SHP77 (cell line): ENCODE measurements at regions not wholly inside any gene's neighbourhood (a gene's known extent, or its start where the extent isn't known, plus 50 kb on each side); places are given as distances from the start of the nearest gene placed in this dataset.
"Not testable (repeated sequence)": the region's sequence is repeated elsewhere in the genome, so short reads cannot be mapped to it uniquely, and the experiment has no call there.

ENCODE experiments used
- DNase-seq, 2 experiments: peaks; one replicate each; lab custom pipeline; 2025; lab: John Stamatoyannopoulos, UW

DNA sequence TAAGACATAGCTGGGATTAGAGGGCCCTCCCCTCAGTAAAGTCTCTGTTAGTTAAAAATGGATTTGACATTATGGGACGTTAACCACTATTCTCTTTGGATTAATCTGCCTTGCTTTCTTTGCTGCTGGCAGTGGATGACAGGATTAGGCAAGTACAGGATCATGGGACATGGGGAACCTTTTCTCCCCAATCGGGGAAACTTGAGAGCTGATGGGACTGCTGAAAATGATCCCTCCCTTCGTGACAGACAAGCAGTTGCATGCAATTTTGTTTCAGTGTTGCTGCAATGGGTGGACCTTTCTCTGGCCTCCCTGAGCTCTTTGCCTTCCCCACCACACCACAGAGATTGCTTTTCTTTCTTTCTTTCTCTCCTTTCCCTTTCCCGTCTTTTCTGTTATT, 120.2 kb upstream of the BANK1 start:
- no peak for DNase-seq

DNA sequence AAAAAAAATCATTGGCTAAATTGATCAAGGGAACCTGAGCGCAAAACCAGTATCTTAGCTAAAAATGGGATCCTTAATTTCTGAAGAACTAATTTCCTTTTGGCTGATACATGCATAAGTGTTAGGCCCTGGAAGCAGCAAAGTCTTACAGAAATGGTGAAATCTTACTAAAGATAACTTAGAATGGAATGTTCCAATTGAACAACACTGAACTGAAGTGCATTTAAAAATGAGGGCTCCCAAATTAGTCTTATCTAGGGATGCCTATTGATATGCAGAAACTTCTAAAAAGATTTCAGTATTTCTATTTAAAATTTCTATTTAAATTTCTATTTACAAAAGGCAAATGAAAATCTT, 120.7 kb upstream of the BANK1 start:
- DNase-seq, result no peak

DNA sequence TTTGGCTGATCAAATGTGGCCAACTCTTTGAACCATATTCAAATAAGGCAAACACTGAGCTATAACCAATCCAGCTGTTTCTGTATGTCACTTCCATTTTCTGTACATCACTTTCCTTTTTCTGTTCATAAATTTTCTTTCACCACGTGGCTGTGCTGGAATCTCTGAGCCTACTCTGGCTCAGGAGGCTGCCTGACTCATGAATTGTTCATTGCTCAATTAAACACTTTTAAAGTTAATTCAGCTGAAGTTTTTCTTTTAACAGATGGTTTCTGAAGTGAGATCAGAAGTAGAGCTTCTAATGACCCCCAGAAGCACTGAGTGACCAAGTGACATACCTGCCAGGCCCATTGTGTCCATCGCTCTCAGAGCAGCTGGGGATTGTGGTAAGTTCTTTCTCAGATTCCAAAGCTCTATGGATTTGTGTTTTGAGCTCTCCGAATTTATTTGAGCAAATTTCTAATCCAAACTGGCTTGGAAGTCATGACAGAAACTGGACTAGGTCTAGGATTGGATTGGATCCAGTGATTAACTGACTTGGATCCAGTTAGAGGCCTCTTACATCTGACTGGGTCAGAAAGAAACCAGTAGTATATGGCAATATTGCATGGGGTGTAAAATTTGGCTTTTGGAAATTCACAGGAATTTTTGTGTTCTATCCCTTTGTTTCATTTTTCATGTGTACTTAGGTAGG, 121.2 kb upstream of the BANK1 start:
- no peak for DNase-seq

DNA sequence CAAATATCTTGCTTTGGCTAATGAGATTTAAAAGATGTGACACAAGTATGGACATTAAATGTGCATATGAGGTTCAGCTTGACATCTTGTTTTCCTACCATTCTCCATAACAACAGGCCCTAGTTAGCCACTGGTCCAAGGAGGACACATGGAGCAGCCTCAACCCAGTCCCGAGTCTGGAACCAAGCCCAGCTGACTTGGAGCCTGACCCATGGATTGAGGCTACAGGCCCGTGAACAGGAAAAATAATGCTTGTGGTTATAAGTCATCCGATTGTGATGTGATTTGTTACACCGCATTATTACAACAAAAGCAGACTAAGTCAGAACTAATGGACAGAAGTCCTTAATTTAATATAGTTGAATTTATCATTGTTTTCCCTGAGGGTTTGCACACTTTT, 123.2 kb upstream of the BANK1 start:
- no peak for DNase-seq

DNA sequence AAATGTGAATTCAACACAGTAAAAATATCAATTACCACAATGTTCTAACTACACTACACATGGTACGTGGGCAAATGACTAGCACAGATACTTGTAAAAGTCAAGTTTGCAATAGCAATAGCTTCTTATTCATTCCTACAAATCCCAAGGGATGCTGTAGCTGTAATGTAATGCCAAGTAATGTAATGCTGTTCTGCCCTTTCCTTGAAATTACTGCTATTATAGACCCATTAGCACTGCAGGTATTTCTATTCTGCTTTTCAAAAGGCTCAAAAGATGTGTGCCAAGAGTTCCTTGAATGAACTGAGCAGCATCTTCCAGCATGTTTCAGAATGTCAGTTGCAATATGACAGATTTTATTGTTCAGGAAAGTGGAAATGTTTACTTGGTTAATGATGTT, 129.9 kb upstream of the BANK1 start:
- DNase-seq, result no peak

DNA sequence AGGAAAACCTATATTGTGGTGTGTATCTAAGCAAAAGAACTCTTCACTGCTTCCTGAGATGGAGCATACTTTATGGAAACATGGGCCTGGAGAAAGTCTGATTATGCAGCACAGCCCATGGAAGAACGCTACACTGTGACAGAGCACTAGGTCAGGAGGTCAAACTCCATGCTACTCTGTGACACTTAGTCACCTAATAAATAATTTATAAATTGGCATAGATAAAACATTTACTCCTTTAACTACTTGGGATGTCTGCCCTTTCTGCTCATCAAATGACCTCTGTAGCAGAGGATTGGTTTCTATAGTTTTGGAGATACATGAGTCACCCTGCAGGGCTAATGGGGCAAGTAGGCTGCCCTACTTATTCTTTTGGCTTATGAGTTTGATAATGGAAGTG, 134.7 kb upstream of the BANK1 start:
- DNase-seq, result no peak

DNA sequence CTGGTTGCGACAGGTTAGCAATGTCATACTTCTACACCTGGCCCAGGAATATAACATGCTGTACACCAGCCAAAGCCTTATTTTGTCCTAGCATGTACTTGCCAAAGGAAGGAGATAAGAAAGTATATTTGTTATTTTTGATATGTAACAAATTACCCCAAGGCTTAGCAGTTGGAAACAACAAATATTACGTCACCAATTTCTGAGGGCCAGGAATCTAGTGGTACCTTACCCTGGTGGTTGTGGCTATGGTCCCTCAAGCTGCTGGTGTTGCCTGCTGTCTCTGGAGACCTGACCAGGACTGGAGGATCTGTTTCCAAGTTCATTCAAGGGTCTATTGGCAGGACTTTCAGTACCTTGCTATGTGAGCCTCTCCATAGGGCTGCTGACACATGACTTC, 135.5 kb upstream of the BANK1 start:
- no peak for DNase-seq

DNA sequence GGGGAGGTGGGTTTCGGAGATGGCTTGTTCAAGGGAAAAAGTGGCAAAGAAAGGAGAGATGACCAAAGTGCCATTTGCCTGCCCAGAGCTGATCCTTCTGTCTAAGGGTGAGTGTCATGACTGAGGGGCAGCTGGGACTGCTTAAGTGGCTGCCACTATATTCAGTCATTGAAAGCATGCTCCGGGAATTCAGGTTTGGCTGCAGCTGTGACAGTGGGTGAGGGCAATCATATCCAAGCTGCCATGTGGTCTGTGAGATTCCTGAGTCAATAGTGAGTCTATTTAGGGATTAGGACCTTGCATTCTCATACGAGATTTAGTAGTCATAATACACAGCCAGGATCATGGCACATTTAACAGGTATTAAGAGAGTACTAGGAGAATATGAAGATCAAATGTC, 138.8 kb upstream of the BANK1 start:
- peak; percentile 45 to 66 for DNase-seq

DNA sequence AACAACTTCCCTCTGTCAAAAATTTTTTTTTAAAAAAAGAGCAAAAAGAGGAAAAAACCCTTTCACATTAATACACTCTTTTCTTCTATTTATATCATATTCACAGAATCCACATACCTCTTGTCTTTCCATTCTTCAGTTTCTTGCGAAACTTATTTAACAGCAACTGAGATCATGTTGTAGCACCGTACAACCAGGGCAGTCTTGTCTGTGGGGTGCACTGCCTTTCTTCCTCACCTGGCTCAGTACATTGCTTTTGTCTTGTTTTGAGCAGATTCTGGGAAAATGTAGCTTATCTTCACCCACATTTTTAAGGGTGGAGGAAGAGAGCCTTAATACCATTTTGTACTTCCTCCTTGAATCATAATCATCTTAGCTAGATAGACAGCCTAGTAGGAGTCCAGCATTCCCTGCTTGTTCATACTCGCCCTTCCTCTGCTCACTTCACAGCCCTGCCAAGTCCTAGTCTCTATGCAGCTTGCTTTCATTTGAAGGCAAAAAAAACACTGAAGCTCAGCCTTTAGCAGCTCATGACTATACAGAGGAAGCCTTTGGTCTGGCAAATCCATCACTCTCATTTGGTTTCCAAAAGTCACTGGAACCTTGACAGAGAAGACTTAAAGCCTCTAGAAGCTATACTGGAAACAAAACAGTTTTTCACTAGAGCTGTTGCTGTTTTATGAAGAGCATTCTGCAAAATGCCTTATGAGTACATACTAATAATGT, 140.6 kb upstream of the BANK1 start:
- no peak for DNase-seq

DNA sequence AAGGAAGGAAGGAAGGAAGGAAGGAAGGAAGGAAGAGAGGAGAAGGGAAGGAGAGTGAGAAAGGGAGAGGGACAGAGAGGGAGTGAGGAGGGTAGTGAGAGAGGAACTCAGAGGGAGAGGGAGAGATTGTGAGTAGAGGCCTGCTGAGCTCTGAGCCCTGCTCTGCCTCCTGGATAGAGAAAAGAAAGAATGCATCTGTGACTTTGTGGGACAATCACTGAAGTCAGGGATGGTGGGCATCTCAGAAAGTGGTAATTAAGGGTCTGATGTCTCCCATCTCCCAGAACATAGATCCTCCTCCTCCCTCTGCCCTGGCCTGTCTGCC, 142.9 kb upstream of the BANK1 start:
- DNase-seq, result no peak

DNA sequence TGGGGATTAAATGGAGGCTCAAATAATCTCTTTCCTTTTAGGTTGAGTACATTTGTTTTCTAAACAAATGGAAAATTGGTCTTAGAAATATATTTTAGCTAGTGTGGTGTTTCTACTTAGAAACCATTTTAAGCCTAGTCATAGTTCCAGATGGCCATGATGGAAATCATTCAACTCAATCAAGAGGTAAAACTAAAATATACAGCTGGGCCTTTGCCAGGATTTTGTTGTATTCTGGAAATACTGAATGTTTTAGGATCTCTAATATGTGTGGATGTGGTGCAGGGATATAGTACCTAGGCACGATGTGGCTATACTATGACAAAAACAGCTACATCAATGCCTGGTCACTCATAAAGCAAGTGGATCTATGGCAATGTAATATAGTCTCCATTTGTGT, 146.0 kb upstream of the BANK1 start:
- DNase-seq, result no peak

DNA sequence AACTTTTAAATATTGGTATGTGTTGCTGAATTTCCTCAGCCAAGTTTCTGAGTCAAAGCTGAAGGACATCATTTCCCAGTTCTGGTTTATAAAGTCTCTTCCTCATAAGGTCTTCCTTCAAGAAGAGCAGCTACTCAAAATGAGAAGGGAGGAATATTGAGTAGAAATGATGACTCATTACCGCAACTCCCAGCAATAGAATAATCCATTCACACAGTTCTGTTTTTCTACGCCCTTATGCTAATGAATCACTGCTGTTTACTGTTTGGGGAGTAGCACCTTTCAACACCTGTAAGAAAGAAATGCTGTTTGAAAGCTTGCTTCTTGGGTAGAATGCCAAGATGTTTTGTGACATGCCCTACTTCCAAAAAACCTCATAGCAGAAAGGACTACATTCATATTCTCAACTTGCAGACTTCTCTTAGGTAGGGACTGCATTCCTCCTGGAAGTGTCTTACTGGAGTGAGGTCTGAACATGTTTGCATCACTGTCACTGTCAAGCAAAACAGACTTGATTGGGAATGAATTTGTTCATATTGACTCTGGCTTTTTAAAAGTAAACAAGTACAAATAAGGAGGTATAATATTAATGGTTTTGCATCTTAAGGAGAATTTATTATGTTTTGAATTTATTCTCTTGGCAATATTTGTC, 147.2 kb upstream of the BANK1 start:
- DNase-seq, result no peak

DNA sequence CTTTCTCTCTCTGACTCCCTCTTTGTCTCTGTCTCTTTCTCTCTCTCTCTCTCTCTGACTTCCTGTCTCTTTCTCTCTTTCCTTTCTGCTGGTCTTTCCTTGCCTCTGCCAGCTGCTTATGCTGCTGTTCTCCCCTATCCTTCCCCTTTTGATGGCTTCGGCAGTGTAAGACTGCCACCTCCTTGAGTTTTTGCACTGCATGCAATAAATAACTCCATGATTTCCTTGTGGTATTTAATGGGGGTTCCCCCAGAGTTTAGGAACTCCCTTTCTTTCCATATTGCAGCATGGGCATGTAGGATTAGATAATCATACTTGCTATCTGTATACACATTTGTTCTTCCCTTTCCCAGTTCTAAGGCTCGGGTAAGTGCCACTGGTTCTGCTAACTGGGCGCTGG, 157.8 kb upstream of the BANK1 start:
- DNase-seq, result not testable (repeated sequence)

DNA sequence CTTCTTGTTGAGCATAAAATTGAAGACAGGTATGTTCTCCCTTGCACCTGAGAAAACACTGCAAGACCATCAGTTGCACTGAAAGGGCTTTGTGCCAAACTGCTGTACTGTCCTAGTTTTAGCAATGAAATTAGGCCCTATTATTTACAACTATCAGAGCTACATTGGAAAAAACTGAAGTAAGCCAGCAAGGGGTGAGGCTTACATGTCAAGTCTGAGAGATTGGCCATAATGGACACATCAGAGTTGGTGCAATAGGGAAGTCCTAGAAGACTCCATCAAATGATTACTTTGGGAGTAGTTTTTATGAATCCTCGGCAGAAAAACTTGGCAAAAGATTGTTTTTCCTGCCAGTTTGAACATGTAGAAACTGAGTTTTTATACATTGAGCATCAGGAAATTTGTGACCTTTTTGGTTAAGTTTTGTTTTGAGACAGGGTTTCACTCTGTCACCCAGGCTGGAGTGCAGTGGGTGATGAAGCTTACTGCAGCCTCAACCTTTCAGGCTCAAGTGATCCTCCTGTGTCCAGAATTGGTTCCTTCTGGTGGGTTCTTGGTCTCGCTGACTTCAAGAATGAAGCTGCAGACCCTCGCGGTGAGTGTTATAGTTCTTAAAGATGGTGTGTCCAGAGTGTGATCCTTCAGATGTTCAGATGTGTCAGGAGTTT, 160.1 kb upstream of the BANK1 start:
- no peak for DNase-seq

DNA sequence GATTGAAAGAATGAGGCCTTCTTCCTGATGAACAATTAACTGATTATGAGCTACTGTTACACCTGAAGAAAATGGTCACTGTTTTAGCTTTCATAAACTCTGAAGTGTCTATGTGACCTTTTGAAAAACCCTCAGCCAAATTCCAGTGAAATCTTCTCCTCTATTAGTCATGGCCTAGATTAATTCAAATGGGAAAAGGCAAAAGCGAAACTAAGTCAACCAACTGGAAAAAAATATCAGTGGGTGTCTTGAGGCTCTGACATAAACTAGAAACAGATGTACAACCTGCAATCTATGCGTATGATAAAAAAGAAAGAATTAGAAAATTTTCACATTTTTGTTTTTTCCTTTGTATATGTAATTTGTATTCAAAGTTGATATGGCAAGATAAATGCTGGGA, 169.4 kb upstream of the BANK1 start:
- no peak for DNase-seq

DNA sequence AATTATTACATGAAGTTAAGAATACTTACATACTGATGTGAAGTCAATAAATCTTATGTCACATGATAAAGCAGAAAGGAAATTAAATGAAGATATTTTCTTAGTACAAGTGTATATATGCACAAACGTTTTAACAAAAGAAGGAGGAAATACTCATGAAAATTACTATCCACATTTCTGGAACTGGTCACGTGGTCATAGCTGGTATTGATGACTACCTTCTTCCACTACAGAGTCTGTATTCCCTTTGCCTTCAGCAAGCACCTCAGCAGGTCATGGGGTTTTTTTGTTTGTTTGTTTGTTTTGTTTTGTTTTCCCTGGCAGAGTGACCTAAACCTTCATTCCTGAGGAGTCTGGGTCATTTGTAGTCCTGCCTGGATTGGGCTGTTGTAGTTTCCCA, 174.9 kb upstream of the BANK1 start:
- no peak for DNase-seq

DNA sequence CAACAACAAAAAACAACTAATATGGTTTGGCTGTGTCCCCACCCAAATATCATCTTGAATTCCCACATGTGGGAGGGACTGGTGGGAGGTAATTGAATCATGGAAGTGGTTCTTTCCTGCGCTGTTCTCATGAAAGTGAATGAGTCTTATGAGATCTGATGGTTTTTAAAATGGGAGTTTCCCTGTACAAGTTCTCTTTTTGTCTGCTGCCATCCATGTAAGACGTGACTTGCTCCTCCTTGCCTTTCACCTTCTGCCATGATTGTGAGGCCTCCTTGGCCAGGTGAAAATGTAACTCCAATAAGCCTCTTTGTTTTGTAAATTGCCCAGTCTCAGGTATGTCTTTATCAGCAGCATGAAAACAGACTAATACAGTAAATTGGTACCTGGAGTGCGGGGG, 183.5 kb upstream of the BANK1 start:
- not testable (repeated sequence) for DNase-seq

DNA sequence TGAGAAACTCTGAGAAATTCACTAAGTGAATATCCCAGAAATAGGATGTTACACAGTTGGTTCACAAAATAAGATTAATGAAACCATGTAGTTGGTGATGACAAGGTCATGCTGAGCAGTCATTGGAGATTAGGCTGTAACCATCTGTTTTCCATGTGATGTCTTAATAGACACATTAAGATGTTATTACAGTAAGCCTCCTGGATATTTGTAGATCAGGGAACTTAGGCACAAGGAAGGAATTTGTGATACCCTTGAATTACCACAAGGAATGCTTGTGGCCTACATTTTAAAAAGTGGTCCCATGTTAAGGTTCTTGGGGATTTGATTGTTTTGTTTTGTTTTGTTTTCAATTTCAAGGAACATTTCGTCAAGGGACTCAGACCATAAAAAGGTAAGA, 185.6 kb upstream of the BANK1 start:
- no peak for DNase-seq

DNA sequence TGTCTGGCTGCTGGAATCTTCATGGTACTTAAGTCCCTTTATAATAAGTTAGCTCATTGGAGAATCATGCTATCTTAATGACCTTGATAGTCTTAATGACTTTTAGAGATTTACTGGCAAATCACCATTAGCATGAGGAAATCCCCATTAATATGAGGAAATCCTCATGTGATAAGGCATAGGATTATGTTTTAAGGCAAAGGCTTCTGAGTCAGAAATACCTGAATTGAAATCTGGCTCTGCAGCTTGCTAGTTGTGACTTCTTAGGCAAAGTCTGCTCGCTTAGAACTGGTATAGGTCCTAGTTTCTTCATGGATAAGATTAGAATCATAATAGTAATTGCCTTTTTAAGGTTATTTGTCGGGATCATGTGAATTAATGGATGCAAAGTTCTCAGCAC, 190.2 kb upstream of the BANK1 start:
- DNase-seq, result no peak

DNA sequence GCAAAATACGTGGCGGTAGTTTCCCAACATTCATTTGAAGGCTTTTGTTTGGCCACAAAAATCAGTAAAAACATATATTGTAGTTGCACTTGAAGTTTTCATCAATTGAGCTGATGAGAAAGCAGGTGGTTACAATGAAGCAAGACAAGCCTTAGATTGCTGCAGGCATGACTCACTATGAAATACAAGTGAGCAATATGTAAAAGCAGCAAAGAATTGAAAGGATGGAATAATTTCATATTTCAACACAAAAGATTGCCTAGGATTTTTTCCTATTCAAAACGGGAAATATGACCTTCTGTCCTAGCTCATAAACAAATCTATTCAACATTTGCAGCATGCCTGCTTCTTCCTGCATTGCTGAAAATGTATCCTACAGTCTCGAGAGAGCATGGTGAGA, 190.9 kb upstream of the BANK1 start:
- DNase-seq, result no peak

DNA sequence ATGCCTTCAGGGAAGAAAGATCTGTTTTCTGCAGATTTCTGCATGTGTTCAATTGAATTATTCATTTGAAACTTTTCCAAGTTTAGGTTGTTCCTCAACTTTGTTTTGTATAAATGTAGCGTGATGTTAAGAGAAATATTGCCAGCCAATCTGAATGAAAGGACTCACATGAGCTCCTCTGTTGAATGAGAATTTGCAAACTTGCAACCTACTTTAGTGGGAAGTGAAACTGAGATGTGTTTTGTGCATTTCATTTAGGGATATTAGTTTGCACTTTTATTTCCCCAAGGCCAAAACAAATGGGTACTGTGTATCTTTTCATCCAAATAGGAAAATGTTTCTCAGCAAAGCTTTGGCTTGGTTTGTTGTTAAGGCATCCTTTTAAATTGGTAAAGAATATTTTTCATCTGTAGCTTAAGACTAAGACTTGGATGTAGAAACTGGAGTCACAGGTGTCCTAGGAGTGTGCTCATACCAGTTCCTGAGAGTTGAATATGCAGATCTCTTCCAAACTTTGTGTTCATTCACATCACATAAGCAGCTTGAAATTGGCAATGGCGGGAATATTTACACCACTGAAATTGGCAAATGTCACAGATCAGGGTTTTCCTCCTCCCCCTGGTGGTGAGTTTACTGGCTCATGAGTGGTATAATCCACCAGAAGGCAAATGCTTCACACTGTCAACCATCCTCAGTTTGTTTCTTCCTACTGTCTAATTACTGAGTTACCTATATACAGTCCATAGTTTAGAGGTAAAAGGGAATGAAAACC, 193.6 kb upstream of the BANK1 start:
- DNase-seq, result no peak

DNA sequence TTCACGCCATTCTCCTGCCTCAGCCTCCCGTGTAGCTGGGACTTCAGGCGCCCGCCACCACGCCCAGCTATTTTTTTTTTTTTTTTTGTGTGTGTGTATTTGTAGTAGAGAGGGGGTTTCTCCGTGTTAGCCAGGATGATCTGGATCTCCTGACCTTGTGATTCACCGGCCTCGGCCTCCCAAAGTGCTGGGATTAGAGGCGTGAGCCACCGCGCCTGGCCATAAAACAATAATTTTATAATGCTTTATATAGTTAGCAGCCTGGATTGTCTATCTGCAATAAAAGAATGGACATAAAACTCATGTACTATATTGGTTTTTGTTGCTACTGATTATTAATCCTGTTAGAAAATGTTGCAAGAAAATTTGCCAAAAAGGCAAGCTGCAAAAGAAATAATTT, 195.9 kb upstream of the BANK1 start:
- no peak for DNase-seq
